UCSD-AML1 (cell line): ENCODE measurements at regions not wholly inside any gene's neighbourhood (a gene's known extent, or its start where the extent isn't known, plus 50 kb on each side); places are given as distances from the start of the nearest gene placed in this dataset.

Experiments used
- DNase-seq: peaks from one replicate; lab custom pipeline; 2025; ENCODE audit not compliant: unreplicated experiment; lab: John Stamatoyannopoulos, UW

DNA sequence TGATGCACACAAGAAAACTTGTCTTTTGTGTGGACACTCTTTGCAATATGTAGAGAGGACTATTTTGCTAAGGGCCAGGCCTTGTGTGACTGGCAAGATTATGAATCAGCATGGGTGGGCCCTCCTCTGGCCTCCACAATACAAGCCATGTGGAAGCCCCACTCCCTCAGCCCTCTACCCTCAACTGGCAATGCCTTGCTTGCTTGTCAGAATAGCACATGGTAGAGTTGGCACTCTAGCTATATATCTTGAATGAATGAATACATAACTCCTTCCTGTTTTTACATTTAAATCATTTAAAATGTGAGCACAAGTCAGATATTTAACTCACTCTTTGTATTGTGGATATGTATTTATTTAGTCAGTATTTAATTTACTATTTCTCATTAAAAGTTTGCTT is 805.4 kb upstream of the GYPC start:
- DNase-seq, result no peak

DNA sequence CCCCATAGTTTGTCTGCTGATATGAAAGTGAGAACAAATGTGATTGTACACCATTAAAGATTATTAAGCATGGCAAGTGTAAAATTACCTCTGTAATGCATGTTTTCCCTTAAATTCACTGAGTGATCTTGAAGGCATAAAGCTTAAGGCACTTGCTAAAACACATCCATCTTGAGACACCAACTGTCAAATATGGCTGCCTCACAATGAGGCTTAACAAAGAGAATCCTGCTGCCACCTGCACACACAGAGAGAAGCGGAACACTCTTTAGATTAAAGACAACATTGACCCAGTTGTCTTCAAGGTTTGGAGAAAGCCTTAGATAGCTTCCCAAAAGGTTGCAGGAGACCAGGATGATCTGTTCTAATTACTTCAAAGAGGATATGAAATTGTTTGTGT is 803.6 kb upstream of the GYPC start:
- no peak for DNase-seq

DNA sequence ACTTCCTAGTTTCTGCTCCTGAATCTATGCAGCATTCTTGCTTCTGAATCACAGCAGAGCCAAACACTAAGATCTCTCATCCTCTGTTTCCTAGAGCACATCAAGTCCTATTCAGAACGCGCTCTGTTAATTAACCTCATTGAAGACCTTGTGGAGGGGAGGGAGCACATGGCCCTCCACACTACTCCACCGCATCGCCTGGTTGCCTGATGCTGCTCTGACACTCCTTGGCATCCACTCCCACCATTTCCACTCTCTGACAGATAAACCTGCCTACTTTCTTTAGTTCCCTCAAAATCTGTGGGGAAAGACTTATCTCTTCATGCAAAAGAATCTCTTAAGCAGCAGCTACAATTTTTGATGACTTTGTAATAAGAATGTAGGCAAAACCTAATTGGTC is 802.3 kb upstream of the GYPC start:
- no peak for DNase-seq

DNA sequence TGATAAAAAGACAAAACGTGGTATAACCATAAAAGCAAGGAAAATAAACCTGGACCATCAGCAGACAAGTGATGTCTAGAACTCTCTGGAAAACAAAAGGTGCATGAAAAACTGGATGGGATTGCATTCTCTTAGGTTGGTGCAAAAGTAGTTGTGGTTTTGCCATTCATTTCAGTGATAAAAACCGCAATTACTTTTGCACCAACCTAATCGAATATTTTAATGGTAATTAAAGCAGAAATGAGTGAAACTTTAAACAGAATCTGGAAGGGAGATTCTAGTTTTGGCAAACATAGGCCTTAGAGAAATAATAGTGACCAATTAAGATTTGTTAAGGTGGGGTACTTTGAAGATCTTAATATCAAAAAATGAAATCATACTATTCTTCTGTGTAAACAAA is 800.8 kb upstream of the GYPC start:
- DNase-seq, result no peak

DNA sequence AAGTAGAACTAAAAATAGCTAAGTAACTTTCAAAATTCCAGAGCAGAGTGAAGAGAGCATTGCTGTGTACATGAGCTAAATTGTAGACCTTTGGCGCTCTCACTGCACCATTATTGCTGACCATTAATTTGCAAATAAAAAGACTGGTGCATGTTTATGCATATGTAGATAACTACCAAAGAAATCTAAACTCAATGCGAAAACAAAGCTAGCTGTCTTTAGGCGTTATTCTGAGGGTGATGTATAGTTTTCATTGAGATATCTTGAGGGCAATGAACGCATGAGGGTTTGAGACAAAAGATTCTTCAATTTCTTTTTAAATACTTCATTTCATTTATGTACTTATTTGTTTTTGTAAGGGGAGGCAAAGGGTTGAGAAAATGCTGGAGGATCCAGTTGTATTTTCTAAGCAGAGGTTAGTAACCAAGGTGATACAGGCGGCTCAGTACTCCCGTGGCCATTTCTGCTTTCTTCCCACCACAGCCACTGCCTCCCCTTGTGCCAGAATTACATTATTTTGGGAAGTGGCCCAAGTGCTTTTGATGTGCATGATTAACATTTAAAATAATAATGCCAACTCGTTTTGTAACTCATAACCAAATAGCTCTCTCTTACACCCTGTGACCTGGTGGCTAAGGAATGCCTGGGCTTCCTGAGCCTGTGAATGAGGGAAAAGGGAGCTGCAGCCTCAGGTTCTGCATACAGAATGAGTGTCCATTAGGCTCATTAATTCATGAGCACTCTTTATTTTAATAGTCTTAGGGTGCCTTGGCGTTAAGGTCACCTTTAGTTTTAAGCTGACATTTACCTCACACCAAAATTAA is 797.8 kb upstream of the GYPC start:
- no peak for DNase-seq

DNA sequence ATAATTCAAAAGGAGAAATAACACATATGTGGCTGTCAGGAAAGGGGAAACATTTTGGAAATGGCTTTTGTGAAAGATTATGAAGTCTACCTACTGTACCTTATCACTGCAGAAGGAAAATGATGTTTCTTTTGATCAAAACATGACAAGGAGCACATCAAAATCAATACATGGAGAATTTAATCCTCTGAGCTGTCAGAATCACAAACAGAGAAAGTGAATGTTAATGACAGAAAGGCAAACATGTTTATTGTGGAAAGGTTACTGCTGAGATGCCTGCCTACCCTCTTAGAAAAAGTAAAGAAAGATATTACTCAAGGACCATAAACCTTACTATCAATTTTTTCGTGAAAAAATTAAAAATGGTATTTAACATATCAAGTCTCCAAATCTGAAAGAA is 794.5 kb upstream of the GYPC start:
- DNase-seq, result no peak

DNA sequence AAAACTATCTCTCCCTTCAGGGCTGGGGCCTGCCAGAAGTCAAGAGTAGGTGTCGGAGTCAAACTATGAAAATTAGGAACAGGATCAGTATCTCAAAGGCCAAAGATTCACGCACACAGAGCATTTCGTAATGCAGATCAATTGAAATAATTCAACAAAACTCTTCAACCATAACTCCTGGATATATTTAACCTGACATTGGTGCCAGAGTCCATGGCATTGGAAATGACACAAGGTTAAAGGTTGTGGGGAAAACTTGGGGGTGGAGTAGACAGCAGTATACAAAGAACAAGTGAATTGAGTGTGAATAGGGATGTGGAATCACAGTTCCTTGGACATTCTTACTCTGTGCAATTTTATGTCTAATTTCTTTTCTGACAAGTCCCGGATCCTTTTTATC is 788.0 kb upstream of the GYPC start:
- DNase-seq, result no peak

DNA sequence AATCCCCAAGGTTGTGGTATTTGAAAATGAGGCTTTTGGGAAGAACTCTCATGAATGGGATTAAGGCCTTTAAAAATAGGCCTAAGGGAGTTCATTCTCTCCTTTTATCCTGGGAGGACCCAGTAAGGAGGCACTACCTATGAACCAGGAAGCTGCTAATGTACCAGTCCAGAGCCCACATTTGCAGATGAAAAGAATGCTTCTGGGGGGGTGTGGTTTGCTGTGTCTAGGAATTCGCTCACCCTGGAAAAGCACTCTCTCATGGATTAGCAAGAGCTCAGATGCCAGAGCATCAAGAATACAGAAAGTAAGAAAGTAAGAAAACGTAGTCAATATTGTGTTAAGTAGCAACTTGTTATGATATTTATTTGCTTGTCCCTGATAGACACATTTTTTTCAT is 785.7 kb upstream of the GYPC start:
- DNase-seq, result no peak

DNA sequence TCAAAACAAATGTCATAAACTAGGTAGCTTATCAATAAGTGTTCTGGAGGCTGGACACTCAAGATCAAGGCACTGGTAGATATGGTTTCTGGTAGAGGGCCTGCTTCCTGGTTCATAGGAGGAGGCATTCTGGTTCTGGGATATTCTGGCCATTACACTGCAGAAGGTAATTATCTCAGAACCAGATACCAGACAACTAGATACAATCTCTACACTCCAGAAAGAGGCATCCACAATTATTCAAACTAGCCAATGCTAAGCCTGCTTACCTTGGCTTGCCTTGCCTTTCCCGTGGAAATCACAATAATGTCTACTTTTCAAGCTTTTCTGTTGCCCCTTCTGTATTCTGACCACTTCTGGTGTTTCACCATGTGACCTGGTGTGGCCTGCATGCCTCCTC is 785.2 kb upstream of the GYPC start:
- no peak for DNase-seq

DNA sequence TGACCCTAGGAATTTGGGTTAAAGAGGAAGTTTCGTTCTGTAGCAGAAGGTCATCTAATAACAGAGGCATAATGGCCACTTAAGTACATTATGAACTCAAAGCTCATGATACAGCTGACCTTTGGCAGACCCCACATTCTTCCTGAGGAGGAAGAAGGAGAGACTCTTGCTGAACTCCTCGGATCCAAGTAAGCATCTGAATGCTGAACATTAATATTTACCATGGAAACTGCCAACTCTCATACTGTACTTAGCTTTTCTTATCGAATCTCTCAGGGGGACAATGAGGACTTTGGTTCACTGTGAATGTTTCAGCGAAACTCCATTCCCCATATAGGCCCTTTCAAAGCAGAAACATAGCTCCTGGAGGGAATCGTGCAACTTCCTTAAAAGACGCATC is 781.4 kb upstream of the GYPC start:
- DNase-seq, result no peak

DNA sequence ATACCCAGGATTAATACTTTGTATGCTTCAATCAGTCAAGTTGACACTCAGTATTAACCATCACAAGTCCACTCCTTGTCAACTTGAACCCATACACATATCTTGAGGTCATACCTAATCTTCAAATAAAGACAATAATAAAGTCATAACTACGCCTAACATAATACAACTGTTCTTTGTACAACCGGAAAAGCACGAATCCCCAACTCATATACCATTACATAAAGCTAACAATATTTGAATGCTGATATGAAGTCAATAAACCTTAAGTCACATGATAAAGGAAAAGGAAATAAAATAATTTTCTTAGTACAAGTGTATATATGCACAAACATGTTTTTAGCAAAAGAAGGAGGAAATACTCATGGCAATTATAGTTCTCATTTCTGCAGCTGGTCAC is 770.6 kb upstream of the GYPC start:
- no peak for DNase-seq

DNA sequence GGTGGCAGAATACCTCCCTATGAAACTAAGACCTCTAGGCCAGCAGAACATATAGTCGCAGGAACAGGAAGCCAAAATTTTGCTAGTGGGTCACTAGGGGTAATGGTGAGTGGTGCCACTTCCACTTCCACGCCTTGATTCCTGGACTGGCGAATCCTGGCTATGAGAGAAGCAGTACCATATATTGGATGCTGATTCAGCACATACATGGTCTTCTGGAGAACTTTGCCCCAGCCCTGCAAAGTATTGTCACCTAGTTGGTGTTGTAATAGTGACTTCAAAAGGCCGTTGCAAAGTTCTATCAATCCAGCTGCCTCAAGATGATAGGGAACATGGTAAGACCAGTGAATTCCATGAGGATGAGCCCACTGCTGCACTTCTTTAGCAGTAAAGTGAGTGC is 769.8 kb upstream of the GYPC start:
- DNase-seq, result no peak

DNA sequence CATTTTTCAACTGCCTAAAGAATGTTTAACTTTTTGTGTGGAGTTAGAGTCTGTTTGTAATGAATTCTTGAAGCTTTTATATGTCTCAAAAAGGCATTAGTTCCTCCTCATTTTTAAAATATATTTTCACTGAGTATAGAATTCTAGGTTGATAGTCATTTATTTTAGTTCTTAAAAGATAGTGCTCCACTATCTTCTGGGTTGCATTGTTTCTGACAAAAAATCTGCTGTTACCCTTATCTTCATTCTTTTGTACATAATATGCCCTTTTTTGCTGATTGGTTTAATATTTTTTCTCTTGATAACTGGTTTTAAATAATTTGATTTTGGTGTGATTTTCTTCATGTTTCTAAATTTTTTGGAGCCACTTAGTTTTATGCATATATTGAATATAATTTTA is 754.7 kb upstream of the GYPC start:
- DNase-seq, result no peak

DNA sequence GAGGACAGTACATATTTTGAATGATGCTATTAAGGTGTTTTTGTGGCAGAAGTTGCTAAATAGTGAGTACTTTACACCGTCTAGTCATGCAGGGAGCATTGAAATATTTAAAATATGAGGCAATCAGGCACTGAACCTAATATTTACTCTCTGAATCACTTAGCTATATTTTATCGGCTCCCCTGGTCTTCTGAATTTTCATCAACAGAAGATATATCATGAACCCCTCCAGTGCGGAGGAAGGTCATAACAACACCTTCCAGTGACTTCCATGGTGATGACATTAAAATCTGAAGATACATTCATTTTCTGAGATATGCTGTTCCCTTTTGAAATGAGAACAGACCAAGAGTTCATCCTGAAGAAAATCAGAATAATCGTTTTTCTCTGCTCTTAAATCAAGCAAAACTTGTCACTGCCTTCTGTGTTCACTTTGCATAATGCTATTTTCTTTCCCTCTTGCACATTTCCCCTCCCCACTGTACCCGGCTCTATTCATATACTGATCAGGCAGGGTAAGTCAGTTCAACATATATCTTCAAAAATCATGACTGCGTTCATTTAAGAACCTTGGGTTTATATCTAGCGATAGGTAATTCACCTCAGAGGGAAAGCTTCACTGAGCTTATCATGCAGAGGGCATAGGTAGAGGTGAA is 729.9 kb upstream of the GYPC start:
- no peak for DNase-seq

DNA sequence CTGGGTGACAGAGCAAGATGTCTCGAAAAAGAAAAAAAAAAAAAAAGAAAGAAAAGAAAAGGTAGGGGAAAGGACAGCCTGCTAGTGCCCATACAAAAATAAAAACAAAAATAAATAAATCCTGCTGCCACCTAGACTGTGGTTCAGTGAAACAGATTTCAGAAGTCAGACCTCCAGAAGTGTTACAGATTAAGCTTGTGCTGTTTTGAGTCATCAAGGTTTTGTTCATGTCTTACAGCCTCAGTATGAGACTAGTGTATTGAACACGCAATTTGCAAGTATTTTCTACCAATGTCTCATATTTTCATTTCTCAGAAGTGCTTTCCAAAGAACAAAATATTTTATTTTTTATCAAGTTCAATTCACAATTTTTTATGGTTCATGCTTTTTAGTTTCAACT is 720.4 kb upstream of the GYPC start:
- DNase-seq, result no peak

DNA sequence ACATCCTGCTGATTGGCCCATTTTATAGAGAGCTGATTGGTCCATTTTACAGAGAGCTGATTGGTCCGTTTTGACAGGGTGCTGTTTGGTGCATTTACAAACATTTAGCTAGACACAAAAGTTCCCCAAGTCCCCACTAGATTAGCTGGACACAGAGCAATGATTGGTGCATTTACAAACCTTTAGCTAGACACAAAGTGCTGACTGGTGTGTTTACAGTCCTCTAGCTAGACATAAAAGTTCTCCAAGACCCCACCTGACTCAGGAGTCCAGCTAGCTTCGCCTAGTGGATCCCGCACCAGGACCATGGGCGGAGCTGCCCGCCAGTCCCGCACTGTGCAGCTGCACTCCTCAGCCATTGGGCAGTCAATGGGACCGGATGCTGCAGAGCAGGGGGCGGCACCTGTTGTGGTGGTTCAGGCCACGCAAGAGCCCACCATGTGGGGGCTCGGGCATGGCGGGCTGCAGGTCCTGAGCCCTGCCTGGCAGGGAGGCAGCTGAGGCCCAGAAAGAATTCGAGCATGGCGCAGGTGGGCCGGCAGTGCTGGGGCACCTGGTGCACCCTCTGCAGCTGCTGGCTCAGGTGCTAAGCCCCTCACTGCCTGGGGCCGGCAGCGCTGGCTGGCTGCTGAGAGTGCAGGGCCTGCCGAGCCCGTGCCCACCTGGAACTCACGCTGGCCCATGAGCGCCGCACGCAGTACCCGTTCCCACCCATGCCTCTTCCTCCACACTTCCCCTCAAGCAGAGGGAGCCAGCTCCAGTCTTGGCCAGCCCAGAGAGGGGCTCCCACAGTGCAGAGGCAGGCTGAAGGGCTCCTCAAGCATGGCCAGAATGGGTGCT is 713.2 kb upstream of the GYPC start:
- no peak for DNase-seq

DNA sequence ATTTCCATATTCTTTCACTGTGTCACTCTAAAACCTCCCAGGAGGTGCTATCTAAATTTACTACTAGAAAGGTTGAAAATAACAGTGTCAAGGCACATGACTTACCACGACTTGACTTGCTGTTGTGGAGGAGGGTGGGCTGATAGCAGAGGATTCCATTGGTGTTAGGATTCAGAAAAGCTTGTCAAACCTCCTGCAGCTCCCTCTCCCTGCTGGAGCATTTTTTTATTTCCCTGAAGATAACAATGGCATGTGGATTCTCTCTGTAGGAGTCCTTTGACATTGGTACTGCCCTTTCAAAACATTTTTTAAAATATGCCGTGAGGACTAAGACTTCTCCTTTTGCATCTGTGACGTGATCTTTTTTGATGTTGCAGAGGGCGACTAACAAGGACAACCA is 696.9 kb upstream of the GYPC start:
- DNase-seq, result no peak

DNA sequence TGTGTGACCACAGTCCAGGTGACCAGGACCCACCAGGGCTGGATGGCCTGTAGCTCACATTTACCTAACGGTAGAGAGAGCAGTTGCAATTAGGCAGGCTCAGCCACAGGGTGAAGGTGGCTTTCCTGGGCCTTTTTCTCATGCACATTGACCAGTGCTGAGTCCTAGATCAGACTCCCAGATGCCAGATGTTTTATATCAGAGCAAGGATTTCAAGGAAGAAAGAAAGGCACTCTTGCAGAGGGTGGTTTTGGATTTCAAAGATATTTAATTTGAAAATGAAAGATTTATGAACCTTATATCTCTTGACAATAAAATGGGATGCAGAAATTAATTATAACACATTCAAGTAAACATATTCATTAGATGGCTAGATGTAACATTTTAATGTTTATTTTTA is 694.2 kb upstream of the GYPC start:
- DNase-seq, result no peak

DNA sequence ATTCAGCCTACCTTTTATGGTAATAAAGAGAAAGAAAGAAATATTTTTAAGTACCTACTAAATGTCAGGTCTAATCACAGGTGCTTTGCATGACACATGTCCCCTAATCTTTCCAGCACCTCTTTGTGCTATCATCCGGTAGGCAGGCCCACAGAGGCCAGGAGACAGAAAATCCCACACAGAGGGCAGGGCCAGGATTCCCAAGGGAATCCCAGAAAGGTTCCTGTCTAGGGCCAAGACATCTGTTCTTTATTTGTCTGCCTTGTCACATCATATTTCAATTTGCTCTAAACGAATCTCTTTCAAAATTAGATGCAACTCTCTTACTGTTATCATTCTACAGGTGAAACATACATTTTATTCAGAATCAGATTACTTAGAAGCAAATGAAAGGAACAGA is 676.1 kb upstream of the GYPC start:
- no peak for DNase-seq

DNA sequence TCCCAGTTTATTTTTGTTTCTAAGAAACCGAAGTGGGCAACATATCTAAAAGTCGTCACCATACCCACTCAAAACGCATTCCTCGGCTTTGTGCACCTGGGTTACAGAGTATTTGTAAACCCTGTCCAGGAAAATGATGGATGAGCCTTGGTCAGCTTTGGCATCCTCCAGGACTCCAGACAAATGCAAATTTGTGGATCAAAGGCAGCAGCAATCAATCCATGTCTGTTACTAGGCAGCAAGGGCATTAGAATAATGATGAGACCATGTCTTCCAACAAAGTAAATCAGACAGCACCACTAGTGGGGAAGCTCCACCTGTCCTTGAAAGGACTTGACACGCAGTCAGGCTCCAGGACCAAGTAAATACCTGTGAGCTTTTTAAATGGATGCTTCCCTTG is 672.6 kb upstream of the GYPC start:
- no peak for DNase-seq

DNA sequence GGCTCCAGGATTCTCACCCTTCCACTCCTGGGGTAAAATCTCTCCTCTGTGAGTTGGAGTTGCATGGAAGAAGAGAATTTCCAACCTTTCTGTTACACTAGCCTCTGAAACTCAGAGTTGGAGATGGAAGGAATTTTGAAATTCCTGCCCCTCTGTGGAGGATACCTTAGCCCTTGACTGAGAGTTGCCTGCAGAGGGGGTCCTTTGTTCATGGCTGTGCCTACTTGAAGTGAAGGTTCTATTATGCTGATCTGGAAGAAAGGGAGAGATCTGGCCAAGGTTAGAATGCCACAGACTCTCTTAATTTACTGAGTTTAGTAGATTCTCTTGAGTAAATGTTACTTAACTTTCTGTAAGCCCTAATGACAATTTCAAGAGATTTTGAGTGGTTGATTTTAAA is 626.6 kb upstream of the GYPC start:
- no peak for DNase-seq

DNA sequence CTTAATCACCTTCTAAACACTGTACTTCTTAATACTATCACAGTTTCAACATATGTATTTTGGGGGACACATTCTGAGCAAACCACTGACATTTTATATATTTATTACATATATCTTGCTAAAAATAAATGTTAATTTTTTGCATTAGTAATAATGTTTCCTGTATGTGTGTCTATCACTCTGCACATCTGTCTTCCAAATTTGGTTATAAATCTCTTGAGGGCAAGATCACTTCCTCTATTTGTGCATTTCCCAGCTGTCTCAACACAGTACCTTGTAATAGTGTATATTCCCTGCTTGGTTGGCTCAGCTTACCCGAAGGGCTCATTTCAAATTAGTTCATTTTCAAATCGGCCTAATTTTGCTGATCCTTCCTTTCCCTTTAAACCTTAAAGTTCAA is 617.1 kb upstream of the GYPC start:
- DNase-seq, result no peak
